T-helper 22 cell (primary cell): ENCODE measurements at regions not wholly inside any gene's neighbourhood (a gene's known extent, or its start where the extent isn't known, plus 50 kb on each side); places are given as distances from the start of the nearest gene placed in this dataset.
A peak's percentile ranks its signal among the peaks of the same experiment; 100 is the strongest.
"Not testable (repeated sequence)": the region's sequence is repeated elsewhere in the genome, so short reads cannot be mapped to it uniquely, and the experiment has no call there.

Experiments
- DNase-seq: peaks from one replicate; pipeline ENCODE4 v3.0.0-alpha.2; 2020; ENCODE audit warnings: low read depth

- DNase-seq: no peak
Measured at GRCh38 chr10:31124852-31125251, 93.2 kb upstream of the ZNF438 start.

- no peak for DNase-seq
Measured at GRCh38 chr10:31125789-31126188, 94.1 kb upstream of the ZNF438 start.

GRCh38 chr10:31126593-31126992 lies 94.9 kb upstream of the ZNF438 start:
- no peak for DNase-seq

- DNase-seq: no peak
Measured at GRCh38 chr10:31128536-31128935, 96.9 kb upstream of the ZNF438 start.

GRCh38 chr10:31129271-31129670 lies 97.6 kb upstream of the ZNF438 start:
- DNase-seq: no peak

- no peak for DNase-seq
Measured at GRCh38 chr10:31129880-31130405, 98.3 kb upstream of the ZNF438 start.

- no peak for DNase-seq
Measured at GRCh38 chr10:31130406-31130805, 98.7 kb upstream of the ZNF438 start.

GRCh38 chr10:31131251-31131650 lies 99.6 kb upstream of the ZNF438 start:
- no peak for DNase-seq

- no peak for DNase-seq
Measured at GRCh38 chr10:31132681-31133244, 101.1 kb upstream of the ZNF438 start.

- no peak for DNase-seq
Measured at GRCh38 chr10:31133251-31133791, 101.7 kb upstream of the ZNF438 start.

- peak; percentile 45 for DNase-seq
Measured at GRCh38 chr10:31133792-31134310, 102.2 kb upstream of the ZNF438 start.

GRCh38 chr10:31134311-31134952 lies 102.8 kb upstream of the ZNF438 start:
- no peak for DNase-seq

- DNase-seq: no peak
Measured at GRCh38 chr10:31135171-31135570, 103.5 kb upstream of the ZNF438 start.

- not testable (repeated sequence) for DNase-seq
Measured at GRCh38 chr10:31135791-31136190, 104.1 kb upstream of the ZNF438 start.

- no peak for DNase-seq
Measured at GRCh38 chr10:31136386-31136785, 104.7 kb upstream of the ZNF438 start.

GRCh38 chr10:31136930-31137885 lies 105.5 kb upstream of the ZNF438 start:
- no peak for DNase-seq

GRCh38 chr10:31138026-31138553 lies 106.4 kb upstream of the ZNF438 start:
- DNase-seq: no peak

- no peak for DNase-seq
Measured at GRCh38 chr10:31139497-31139896, 107.8 kb upstream of the ZNF438 start.

GRCh38 chr10:31140716-31141115 lies 109.1 kb upstream of the ZNF438 start:
- DNase-seq: no peak

- no peak for DNase-seq
Measured at GRCh38 chr10:31142026-31142425, 110.4 kb upstream of the ZNF438 start.

- DNase-seq: no peak
Measured at GRCh38 chr10:31143331-31143935, 111.8 kb upstream of the ZNF438 start.

- no peak for DNase-seq
Measured at GRCh38 chr10:31145986-31146385, 114.3 kb upstream of the ZNF438 start.
